CD14-positive monocyte (primary cell): ENCODE measurements at regions not wholly inside any gene's neighbourhood (a gene's known extent, or its start where the extent isn't known, plus 50 kb on each side); places are given as distances from the start of the nearest gene placed in this dataset.

Experiments
- DNase-seq, 3 donors: peaks; one replicate each; pipeline ENCODE4 v3.0.0-alpha.2; 2011 to 2022
- H2AFZ ChIP-seq: 2 replicates; pipeline ENCODE4 v1.6.0; 2012; ENCODE audit warnings: mild to moderate bottlenecking, low read depth, low read length, inconsistent platforms; ENCODE audit not compliant: insufficient read depth, poor library complexity, severe bottlenecking
- H3K27ac ChIP-seq, 2 donors: 1 replicate in 1 of 2; 2 replicates in 1 of 2; pipeline ENCODE4 v1.5.1; 2012 to 2013; ENCODE audit warnings: low read length in 2 of 2, control low read depth in 1 of 2, inconsistent platforms in 1 of 2, low read depth in 1 of 2, mild to moderate bottlenecking in 1 of 2
- H3K27me3 ChIP-seq, 2 donors: one replicate each; pipeline versions ENCODE4 v1.6.0 to v1.6.1; 2011 to 2013; ENCODE audit warnings: low read length in 2 of 2; ENCODE audit not compliant: control insufficient read depth in 2 of 2, insufficient read depth in 2 of 2
- H3K36me3 ChIP-seq, 2 donors: replicated peaks in 1 of 2; 1 replicate in 1 of 2; 2 replicates in 1 of 2; pipeline versions ENCODE4 v1.5.1 to v1.6.1; 2012 to 2013; ENCODE audit warnings: low read length in 2 of 2, control low read depth in 1 of 2, inconsistent platforms in 1 of 2, mild to moderate bottlenecking in 1 of 2; ENCODE audit not compliant: insufficient read depth in 2 of 2, control insufficient read depth in 1 of 2
- H3K4me1 ChIP-seq, 2 donors: 1 replicate in 1 of 2; 2 replicates in 1 of 2; pipeline versions ENCODE4 v1.5.1 to v1.6.1; 2012 to 2013; ENCODE audit warnings: low read length in 2 of 2, control low read depth in 1 of 2, inconsistent platforms in 1 of 2, mild to moderate bottlenecking in 1 of 2, moderate library complexity in 1 of 2; ENCODE audit not compliant: insufficient read depth in 2 of 2, control insufficient read depth in 1 of 2
- H3K4me2 ChIP-seq: replicated peaks from 2 replicates; pipeline ENCODE3; 2012; ENCODE audit warnings: low read length, moderate library complexity, mild to moderate bottlenecking; ENCODE audit not compliant: poor library complexity, severe bottlenecking; ENCODE audit errors: extremely low read depth
- H3K4me3 ChIP-seq, 3 experiments: fragments of 200-600 bp in 1 of 3; sonication (generic) in 1 of 3; replicated peaks in 1 of 3; 1 replicate in 2 of 3; 2 replicates in 1 of 3; pipeline ENCODE4 v1.5.1; 2011 to 2013; ENCODE audit warnings: low read length in 3 of 3, mild to moderate bottlenecking in 3 of 3, control low read depth in 2 of 3, low read depth in 2 of 3, inconsistent platforms in 1 of 3, moderate library complexity in 1 of 3
- H3K79me2 ChIP-seq: 2 replicates; pipeline ENCODE4 v1.6.0; 2012; ENCODE audit warnings: mild to moderate bottlenecking, control low read depth, inconsistent platforms, low read length, moderate library complexity; ENCODE audit not compliant: insufficient read depth
- H3K9ac ChIP-seq: 2 replicates; pipeline ENCODE4 v1.6.0; 2017; ENCODE audit warnings: low read length, mild to moderate bottlenecking; ENCODE audit not compliant: insufficient read depth, poor library complexity, severe bottlenecking
- H3K9me3 ChIP-seq, 2 donors: replicated peaks in 1 of 2; 1 replicate in 1 of 2; 2 replicates in 1 of 2; pipeline versions ENCODE4 v1.5.1 to v1.6.1; 2012 to 2013; ENCODE audit warnings: low read length in 2 of 2, control low read depth in 1 of 2; ENCODE audit not compliant: control insufficient read depth in 1 of 2, insufficient read depth in 1 of 2
- H4K20me1 ChIP-seq: 2 replicates; pipeline ENCODE4 v1.6.0; 2012; ENCODE audit warnings: mild to moderate bottlenecking, low read length, control low read depth, moderate library complexity; ENCODE audit not compliant: insufficient read depth
- H3K27ac Mint-ChIP-seq, 7 donors: one replicate each; pipeline ENCODE4 v1.8.0; 2020; ENCODE audit warnings: mild to moderate bottlenecking in 7 of 7, mixed read lengths in 7 of 7, moderate library complexity in 6 of 7, inconsistent platforms in 2 of 7
- H3K27me3 Mint-ChIP-seq, 3 donors: one replicate each; pipeline ENCODE4 v1.8.0; 2021 to 2022; ENCODE audit warnings: low read depth in 3 of 3, mild to moderate bottlenecking in 3 of 3, mixed read lengths in 3 of 3, moderate library complexity in 3 of 3, inconsistent platforms in 1 of 3
- H3K36me3 Mint-ChIP-seq, 2 donors: one replicate each; pipeline ENCODE4 v1.8.0; 2020; ENCODE audit warnings: mixed read lengths in 2 of 2, inconsistent platforms in 1 of 2, mild to moderate bottlenecking in 1 of 2
- H3K4me1 Mint-ChIP-seq: one replicate; pipeline ENCODE4 v1.8.0; 2020; ENCODE audit warnings: mild to moderate bottlenecking, mixed read lengths
- H3K4me3 Mint-ChIP-seq, 2 donors: one replicate each; pipeline ENCODE4 v1.8.0; 2020; ENCODE audit warnings: mild to moderate bottlenecking in 2 of 2, mixed read lengths in 2 of 2, moderate library complexity in 1 of 2
- H3K9me3 Mint-ChIP-seq, 7 donors: one replicate each; pipeline ENCODE4 v1.8.0; 2020 to 2022; ENCODE audit warnings: mixed read lengths in 7 of 7, mild to moderate bottlenecking in 6 of 7, moderate library complexity in 6 of 7, inconsistent platforms in 2 of 7
- WGBS: methylation state at CpG from one replicate; pipeline ENCODE4 v1.1.5; 2013; ENCODE audit warnings: missing lambda C conversion rate; ENCODE audit not compliant: insufficient coverage; 5-methylcytosine and 5-hydroxymethylcytosine counted together
- intact Hi-C, 2 donors: fragments of 100-400 bp; cut with micrococcal nuclease; formaldehyde crosslinking; loops; one replicate each; pipeline versions ENCODE4 v1.15.0 to v1.15.1; 2023
- TF ChIP-seq, protein P1 (sequence below): fragments of 200-600 bp; IDR thresholded peaks from one replicate; pipeline ENCODE4 v1.8.0; 2022; ENCODE audit warnings: antibody characterized with exemption, mild to moderate bottlenecking

DNA sequence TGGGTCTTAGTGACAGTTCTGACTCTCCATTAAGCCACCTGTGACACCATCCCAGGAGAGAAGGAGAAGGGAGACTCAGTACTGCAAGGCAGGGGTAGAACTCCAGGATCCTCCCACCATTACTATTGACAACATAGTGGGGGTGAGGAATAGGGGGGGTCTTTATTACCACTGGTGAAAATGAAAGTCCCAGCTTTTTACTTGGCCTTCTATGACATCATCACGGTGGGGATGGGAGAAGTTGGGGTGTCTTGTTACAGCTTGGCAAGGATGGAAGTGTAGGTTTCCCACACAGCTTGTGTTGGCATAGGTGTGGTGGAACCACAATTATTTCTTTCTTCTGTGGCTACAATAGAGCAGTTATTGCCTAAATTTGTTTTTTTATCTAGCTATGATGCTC, 203.9 kb upstream of the DTNA start:
- Histone ChIP-seq H3K79me2 (no peaks in the 10 kb centered on the region), H3K27me3 (peaks cover 0 to 2% of the 10 kb centered on the region in 2 donors), H3K9ac (no peak overlapping the region), H4K20me1 (no peaks in the 10 kb centered on the region), H3K27ac (no peak overlapping the region), H3K4me1 (no peaks in the 10 kb centered on the region), H2AFZ (no peak overlapping the region), H3K36me3 (no peaks in the 10 kb centered on the region), H3K4me2 (no peak overlapping the region), H3K4me3 (no peak overlapping the region), H3K9me3 (peaks cover 0 to 3% of the 10 kb centered on the region in 2 donors)
- H3K4me3 Mint-ChIP-seq, result no peak overlapping the region
- WGBS, result 100% methylated on average over 1 of the region's 1 CpG
- intact Hi-C loops, result no loop called here
- peaks cover 3 to 6% (median 3%) of the 10 kb centered on the region in 3 donors for H3K27me3 Mint-ChIP-seq
- H3K9me3 Mint-ChIP-seq, result peaks cover 2 to 19% (median 6%) of the 10 kb centered on the region in 7 donors
- no peaks in the 10 kb centered on the region for H3K36me3 Mint-ChIP-seq
- TF ChIP-seq, protein P1, sequence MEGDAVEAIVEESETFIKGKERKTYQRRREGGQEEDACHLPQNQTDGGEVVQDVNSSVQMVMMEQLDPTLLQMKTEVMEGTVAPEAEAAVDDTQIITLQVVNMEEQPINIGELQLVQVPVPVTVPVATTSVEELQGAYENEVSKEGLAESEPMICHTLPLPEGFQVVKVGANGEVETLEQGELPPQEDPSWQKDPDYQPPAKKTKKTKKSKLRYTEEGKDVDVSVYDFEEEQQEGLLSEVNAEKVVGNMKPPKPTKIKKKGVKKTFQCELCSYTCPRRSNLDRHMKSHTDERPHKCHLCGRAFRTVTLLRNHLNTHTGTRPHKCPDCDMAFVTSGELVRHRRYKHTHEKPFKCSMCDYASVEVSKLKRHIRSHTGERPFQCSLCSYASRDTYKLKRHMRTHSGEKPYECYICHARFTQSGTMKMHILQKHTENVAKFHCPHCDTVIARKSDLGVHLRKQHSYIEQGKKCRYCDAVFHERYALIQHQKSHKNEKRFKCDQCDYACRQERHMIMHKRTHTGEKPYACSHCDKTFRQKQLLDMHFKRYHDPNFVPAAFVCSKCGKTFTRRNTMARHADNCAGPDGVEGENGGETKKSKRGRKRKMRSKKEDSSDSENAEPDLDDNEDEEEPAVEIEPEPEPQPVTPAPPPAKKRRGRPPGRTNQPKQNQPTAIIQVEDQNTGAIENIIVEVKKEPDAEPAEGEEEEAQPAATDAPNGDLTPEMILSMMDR, result no peak
- no peak overlapping the region for H3K27ac Mint-ChIP-seq
- DNase-seq, result no peak
- no peaks in the 10 kb centered on the region for H3K4me1 Mint-ChIP-seq

DNA sequence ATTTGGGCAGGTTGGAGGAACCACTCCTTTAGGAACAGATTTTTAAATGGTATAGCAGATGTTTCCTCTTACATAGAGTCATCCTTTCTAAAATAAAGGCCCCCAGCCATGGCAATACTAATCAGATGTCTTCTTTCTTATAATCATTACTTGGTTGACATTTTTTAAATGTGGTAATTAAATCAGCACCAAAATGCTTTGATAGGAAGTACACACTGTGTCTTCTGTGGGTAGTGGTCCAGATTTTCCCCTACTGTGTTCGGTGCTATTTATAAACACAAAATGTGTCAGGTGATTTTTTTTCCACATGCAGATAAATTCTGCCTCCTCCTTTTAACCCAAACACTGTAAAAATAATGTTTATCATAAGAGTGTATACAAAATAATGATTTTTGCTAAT, 200.9 kb upstream of the DTNA start:
- Mint-ChIP-seq H3K4me1 (no peaks in the 10 kb centered on the region), H3K9me3 (peaks cover 0 to 8% (median 2%) of the 10 kb centered on the region in 7 donors), H3K36me3 (no peaks in the 10 kb centered on the region), H3K27ac (no peak overlapping the region), H3K4me3 (no peak overlapping the region), H3K27me3 (peaks cover 3 to 6% (median 3%) of the 10 kb centered on the region in 3 donors)
- H3K4me1 ChIP-seq, result no peaks in the 10 kb centered on the region
- H4K20me1 ChIP-seq, result no peaks in the 10 kb centered on the region
- DNase-seq, result no peak
- intact Hi-C loops, result no loop called here
- no peaks in the 10 kb centered on the region for H3K9me3 ChIP-seq
- TF ChIP-seq, protein P1, result no peak
- H3K4me3 ChIP-seq, result no peak overlapping the region
- WGBS, result no CpG with 5 or more reads among the region's 1 CpG
- H3K36me3 ChIP-seq, result no peaks in the 10 kb centered on the region
- peaks cover 0 to 2% of the 10 kb centered on the region in 2 donors for H3K27me3 ChIP-seq
- H3K9ac ChIP-seq, result no peak overlapping the region
- no peaks in the 10 kb centered on the region for H3K79me2 ChIP-seq
- no peak overlapping the region for H3K27ac ChIP-seq
- H2AFZ ChIP-seq, result no peak overlapping the region
- no peak overlapping the region for H3K4me2 ChIP-seq
